ENCODE measurements at regions not wholly inside any gene's neighbourhood (a gene's known extent, or its start where the extent isn't known, plus 50 kb on each side); places are given as distances from the start of the nearest gene placed in this dataset.
"Not testable (repeated sequence)": the region's sequence is repeated elsewhere in the genome, so short reads cannot be mapped to it uniquely, and the experiment has no call there.

DNA sequence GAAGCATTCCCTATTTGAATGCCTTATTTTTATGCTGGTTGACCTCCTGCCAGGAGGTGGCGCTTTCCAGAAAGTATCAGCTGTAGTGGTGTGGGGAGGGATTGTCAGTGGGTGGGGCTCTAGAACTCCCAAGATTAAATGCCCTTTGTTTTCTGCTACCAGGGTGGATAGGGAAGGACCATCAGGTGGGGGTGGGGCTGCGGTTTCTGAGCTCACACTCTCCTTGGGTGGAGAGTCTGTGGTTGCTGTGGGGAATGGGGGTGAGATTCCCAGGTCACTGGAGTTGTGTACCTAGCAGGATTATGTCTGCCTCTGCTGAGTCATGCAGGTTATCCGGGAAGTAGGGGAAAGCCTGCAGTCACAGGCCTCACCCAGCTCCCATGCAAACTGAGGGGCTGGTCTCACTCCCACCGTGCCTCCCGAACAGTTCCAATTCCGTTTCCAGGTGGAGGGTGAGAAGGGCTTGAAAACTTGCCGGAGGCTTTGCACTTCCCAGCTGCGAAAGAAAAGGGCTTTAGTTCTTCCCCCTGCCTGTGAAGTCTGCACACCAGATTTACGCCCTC, 68.3 kb downstream of the ALG10B start:
- no peak for DNase-seq

DNA sequence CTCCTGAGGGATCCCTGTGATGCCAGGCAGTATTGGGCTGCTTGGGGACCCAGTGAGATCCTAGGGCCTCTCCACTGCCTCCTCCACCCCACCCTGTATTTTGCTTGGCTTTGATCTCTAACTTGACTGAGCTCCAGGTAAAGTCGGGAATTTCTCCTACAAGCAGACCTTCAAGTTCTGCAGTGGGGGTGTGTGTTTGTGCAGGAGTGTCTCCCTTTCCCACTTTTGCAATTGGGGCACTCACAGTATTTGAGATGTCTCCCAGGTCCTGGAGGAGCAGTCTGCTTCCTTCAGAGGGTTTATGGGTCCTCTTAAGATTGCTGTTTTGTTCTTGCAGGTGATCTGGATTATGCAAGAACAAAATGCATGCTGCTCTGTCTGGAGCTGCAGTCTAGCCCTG, 68.9 kb downstream of the ALG10B start:
- no peak for DNase-seq

DNA sequence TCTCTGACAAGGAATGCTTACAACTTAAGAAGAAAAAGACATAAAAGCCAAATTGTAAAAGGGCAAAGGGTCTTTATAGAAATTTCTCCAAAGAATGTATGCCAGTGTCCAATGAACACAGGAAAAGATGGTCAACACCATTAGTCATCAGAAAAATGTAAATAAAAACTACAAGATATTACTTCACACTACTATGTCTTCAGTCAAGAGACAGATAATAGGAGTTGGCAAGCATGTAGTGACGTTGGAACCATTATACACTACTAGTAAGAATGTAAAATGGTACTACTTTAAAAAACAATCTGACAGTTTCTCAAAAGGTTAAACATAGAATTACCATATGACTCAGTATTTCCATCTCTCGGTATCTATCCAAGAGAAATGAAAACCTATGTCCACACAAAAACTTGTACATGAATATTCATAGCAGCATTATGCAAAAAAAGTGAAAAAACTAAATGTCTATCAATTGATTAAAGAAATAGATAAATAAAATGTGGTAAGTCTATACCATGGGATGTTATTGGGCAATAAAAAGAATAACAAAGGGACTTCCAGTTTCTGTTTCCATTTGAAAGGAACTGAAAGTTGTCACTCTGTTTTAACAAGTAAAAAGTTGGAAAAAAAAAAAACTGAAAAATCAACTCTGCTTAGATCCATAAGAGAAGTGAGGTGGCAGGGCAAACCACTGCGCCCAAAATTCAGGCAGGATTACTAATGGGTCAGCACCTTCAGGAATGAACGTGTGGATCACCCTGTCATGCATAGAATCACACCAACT, 69.8 kb downstream of the ALG10B start:
- DNase-seq, result no peak

DNA sequence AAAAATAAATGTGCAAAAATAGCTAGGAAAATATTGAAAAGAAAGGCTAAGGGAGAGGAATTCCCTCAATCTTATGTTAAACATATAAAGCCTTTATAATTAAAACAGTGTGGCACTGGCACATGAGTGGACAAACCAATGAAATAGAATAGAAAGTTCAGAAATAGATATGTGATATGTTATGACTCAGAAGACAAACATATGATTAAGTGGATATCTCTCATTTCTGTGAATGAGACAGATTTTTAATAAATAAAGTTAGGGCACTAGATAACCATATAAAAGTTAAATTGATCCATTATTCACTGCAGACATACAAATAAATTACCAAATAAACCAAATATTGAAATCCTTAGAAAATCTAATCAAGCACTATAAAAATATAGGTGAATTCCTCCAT, 73.0 kb downstream of the ALG10B start:
- DNase-seq, result no peak

DNA sequence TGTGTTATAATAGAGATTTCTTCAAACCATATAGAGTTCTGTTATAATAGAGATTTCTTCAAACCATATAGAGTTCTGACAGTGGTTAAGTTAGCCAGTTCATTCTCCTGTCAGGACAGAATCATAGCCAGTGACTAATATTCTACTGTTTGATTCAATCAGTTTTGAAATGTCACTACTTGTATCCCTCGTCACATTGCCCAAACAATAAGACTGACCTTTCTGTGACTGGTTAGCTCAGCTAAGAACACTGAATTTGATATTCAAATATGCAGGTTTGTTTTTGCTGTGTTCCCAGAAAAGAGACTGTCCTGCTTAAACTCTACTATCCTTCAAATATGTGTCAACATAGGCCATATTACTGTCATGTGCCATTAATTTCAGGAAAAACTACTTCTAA, 74.4 kb downstream of the ALG10B start:
- no peak for DNase-seq

DNA sequence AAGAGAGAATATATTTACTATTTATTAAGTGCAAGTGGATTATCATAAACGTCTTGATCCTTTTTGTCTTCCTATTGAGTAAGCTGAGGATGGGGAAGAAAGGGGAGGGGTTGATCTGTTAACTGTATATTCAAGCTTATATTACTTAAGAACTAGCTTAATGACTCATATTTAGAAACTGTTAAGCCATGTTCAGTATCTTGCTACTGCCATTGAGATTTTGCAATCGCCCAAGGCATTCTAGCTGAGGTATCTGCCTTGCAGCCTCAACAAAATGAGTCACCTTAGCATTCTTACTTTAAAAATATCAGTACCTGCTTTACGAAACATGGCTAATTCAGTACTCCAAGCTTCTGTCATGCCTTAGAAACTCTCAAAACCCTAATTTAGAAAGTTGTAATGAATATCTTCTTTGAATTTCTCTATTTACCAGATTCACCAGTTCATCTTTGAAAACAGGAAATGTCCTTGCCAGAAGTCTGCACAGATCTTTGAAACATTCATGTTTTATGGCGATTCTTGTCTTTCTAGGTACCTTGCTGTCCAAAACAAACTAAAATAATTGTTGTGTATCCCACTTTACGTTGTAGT, 76.1 kb downstream of the ALG10B start:
- DNase-seq, result no peak

DNA sequence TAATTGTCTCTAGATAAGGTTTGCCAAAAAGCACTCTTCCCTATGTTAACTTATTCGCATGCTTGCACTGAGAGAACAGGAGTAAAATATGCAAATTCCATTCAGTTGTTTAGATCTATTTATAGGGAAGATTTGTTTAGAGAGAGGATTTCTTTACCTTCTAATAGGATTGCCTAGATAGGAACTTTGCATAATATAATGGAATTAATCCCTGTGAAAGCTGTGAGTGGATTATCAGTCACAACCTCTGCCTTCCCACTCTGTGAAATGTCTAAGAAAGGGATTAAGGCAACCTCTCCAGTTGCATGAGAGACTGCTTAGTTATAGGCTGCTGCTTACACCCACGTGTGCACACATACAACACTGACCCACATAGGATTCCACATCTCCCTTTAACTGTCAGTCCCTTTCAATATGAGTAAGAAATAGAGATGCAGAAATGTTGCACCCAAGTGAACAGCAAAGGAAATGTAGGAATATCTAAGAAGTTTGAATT, 83.2 kb downstream of the ALG10B start:
- no peak for DNase-seq

DNA sequence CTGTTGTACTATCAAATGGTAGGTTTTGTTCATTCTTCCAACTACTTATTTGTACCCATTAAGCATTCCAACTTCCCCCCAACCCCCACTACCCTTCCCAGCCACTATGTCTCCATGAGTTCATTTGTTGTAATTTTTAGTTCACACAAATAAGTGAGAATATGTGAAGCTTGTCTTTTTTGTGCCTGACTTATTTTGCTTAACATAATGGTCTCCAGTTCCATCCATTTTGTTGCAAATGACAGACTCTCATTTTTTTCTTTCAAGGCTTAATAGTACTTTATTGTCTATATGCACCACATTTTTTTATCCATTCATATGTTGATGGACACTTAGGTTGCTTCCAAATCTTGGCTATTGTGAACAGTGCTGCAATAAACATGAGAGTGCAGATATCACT, 86.2 kb downstream of the ALG10B start:
- no peak for DNase-seq

DNA sequence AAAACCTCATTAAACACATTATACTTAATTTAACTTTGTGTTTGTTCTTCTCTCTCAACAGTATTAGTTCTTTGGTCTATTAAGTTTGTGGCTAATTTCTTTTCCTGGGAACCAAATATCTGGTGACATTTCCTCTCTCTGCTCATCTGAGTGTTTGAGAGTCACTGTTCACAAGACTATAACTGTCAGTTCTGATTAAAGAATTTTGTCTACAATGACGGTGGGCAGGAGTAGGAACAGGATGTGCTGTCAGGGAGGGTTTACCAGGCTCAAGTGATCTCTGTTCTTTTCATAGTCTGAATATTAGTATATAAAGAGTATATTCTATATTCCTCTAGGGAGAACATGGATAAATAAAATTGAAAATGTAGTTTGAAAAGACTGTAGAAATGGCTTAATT, 92.9 kb downstream of the ALG10B start:
- DNase-seq, result no peak

DNA sequence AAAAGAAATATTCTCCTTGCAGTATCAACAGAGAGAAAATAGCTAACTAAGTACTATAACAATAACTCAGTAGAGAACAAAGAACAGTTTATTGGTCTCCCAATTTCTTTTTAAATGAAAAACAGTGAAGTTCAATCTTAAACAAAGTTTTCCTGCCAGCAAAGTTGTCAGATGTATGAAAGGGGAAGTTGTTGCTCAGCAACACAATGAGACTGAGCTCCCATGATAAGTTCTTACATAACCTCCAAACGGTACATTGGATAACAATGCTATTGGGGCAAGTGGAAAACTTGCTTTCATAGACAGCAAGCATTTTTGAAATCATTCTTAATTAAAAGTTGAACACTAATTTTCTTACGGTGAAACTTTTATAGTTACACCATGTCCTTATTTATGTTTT, 94.9 kb downstream of the ALG10B start:
- DNase-seq, result no peak

DNA sequence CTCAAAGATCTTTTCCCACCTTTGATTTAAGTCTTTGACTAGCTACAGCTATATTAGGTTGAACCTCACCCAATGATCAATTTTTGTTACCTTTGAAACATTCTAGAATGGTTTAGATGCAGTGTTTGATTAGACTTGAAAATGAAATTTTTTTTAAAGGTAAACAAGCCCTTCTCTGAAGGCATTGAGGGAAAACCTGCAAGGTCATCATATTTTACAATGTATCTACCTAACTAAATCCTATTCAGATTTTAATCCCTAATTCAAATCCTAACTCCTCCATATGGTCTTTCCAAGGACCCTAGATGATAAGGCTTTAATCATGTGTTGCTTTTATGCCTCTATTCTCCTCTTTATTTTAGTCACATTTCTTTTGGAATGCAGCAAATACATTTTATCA, 95.4 kb downstream of the ALG10B start:
- DNase-seq, result no peak

DNA sequence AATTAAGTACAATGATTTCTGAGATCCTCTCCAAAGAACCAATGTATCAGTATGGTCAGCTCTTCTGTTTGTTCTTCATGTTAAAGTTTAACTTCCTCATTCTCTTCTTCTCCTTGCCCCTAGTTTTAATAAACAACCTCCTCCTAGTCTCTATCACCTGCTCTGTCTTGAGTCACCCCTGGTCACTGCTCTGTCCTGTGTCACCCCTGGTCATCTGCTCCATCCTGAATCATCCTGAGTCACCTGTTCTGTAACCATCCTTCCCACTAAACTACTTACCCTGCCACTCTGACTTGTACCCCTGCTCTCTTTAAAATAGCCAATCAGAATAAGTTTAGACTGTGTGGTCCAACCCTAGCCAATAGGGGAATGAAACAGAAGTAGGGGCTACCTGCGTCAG, 100.5 kb downstream of the ALG10B start:
- no peak for DNase-seq

DNA sequence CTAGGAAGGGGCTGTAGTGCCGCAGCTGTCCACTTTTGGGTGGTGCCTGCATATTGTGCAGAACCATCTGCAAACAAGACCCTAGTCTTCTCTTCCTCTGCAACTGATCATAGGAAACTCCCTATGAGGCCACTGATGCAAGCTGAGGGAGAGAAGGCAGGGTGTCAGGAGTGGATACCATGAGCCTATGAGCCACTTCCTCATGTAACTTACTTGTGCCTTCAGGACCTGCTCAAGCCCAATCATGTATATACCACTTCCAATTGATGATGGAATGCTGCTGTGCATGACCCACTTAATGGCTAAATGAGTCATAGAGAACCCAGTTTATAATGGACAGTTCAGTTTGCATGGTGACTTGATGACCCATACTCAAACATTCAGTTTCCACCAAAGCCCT, 107.9 kb downstream of the ALG10B start:
- DNase-seq, result no peak

DNA sequence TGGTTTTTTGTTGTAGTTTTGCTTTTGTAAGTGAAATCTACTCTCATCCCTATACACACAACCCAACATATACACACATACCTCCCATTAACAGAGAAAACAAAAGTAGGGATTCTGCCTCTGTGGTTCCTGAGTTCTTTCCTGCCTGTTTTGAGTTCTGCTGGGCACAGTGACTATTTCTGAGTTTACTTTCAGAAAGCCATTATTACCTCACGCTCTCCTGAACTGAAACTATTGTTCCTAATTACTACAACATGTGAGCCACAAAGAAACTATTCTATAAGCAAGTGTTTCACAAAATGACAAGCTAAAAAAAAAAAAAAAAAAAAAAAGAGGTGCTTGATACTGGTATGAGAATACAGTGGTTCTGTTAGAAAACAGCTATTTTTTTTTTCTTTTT, 110.9 kb downstream of the ALG10B start:
- no peak for DNase-seq

DNA sequence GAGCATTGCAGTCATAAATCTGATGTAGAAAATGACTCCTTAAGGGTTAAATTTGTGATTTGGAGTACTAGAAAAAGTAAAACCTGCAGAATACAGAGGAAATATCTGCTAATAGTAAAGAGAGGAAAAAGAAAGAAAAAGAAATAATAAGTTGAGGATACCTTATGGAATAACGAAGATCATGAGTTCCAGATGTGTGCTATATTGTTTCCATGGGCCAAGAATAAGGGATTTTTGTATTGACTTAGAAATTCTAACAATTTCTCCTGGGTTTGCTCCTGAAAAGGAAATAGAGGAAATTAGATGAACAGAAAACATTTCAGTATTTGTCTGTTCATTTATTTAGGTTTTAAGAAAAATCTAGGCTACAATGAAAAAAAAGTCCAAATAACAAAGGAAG, 115.3 kb downstream of the ALG10B start:
- peak; percentile 7 for DNase-seq

DNA sequence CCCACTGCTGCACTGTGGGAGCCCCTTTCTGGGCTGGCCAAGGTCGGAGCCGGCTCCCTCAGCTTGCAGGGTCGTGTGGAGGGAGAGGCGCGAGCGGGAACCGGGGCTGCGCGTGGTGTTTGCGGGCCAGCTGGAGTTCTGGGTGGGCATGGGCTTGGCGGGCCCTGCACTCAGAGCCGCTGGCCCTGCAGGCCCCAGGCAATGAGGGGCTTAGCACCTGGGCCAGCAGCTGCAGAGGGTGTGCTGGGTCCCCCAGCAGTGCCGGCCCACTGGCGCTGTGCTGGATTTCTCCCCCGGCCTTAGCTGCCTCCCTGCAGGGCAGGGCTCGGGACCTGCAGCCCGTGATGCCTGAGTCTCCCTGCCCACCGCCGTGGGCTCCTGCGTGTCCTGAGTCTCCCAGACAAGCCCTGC, 125.3 kb downstream of the ALG10B start:
- not testable (repeated sequence) for DNase-seq

DNA sequence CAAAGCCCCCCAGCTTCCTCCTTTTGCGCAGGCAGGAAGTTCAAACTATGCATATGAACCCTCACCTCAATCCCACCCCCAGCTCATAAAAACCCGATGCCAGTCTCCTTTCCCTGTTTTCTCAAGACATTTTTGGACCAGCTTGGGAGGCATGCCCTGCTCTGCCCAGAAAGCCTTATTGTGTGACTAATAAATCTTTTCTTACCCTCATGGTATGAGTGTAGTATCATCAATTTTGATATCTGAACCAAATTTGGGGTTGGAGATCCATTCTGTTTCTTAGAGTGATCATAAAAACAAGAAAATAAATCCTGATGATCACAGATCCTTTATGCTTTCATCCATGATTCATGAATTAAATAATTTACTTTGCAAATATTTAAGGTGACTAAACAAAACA, 128.5 kb downstream of the ALG10B start:
- no peak for DNase-seq

DNA sequence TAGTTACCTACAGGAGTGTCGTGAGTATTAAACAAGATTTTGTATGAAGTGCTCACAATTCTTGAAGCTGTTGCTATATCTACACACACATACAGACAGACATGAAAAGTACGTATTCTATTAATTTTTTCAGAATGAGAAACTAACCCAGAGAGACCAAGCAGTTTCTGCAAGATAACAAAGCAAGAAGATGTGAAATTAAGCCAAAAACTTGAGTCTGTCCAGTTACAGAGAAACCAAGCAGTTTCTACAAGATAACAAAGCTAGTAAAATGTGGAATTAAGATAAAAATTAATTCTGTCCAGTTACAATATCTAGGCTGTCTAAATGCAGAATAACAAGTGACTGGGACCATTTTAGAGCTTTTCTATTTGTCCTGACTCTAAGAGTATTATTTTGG, 132.4 kb downstream of the ALG10B start:
- DNase-seq, result no peak

DNA sequence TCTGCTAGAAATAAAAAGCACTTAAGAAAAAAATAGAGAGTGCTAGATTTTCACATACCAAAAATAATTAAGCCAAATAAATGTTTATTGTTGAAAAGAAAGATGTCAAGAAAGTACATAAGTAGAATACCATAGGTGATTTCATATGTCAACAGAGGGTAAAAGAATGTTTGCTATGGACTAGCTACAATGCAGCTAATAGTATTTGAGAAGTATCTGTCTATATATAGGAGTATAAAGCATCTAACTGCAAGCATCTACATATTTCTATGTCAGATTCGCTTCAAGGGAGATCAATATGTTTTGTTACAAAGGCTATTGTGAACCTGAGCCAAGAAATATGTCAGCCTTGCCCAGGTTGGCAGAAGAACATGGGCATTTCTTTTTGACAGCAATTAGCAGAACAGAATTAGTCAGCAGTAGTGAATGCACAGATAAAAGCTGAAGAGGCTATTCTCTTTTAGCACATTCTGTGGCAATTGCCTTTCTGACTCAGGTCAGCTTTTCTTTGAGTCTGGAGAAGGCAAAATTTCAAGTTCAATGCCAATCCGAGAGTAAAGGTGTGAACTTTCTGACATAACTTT, 140.1 kb downstream of the ALG10B start:
- no peak for DNase-seq

DNA sequence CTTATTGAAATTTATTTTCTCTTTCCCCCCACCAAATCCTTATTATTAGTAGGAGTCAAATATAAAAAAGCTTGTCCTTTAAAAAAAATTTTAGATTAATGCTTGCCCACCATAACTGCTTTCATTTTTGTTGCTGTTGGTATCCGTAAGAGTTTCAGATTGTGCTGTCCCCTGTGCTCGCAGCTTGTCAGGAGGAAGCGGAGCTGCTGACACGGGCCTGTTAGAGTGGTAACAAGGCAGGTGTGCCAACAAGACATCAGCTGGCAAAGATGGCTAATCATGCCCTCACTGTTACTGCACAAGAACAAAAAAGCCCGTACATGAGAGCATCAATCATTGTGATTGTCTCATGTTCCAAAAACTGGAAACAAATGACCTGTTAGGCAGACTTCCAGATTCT, 148.4 kb downstream of the ALG10B start:
- DNase-seq, result no peak

DNA sequence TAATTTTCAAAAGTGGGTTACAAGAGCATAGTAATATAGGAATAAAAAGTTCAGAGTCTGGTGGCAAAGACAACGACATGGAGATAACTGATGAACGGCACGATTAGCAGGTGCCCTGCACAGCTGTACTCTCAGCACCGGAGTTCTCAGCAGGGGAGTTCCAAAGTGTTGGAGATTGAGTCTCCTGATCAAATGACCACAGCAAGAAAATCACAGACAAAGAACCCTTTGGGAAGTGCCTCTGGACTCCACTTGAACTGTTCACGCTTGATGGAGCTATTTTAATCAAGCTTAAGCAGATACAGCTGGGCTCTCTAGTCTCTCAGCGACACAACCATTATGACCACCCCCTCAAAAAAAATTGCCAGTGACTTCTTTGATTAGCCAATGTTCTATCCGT, 153.1 kb downstream of the ALG10B start:
- DNase-seq, result no peak

DNA sequence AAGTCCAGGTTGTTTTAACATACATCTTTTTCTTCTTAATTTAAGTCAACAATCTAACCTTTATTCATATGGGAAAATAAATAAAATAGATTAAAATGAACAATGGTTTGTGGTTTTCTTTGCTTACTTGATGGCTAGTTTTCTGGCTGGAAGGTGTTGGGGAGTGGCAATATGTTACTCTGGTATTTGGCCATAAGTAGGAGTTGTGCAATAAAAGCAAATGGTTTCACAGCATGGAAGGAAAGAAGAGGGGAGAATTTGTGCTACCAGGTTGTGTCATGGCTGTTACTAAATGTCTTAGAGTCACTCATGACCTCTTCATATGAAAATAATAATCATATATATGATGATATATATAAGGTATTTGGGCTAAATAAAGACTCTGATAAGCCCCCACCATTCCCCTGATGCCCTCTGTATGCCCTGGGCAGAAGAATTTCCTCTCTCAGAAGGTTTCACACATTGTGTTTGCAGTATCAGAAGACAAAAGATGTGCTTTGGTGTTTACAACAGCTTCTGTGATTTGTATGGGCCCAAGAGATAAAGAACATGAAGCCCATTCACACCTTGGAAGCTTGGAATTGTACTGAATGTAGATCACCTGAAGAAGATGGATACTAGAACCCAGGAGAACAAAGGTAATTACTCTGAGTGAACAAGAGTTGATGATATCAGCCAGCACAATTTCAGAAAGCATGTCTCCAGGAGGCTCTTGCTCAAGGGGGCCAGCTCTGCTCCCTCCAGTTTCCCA, 160.9 kb downstream of the ALG10B start:
- DNase-seq, result no peak

DNA sequence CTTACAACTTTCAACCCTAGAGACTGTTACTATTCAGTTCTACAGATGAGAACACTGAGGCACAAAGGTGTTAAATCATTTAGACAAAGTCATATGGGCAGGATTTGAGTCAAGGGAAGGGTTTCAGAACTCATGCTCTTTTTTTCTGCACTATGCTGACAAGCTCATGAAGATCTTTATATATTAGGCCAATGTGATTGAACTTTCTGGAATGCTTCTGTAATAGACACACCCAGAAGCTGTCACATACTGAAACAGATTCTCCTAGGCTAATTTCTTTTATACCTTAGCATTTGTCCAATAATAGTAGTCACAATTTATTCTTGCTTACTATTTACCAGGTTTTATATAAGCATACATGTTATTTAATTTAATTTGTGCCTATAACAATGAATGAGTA, 164.0 kb downstream of the ALG10B start:
- DNase-seq, result no peak
